Suprapubic skin (tissue), 4 donors: ENCODE measurements at regions not wholly inside any gene's neighbourhood (a gene's known extent, or its start where the extent isn't known, plus 50 kb on each side); places are given as distances from the start of the nearest gene placed in this dataset.

Source experiments
- CTCF ChIP-seq, 2 donors: fragments of 200-600 bp in 1 of 2; fragments of 450-650 bp in 1 of 2; sonication (generic) in 1 of 2; IDR thresholded peaks; one replicate each; pipeline ENCODE4 v1.5.1; 2016 to 2019; ENCODE audit warnings: antibody characterized with exemption in 2 of 2, mild to moderate bottlenecking in 1 of 2, moderate library complexity in 1 of 2
- POLR2A ChIP-seq, 2 donors: fragments of 450-650 bp; IDR thresholded peaks; one replicate each; pipeline ENCODE4 v1.6.1; 2017; ENCODE audit warnings: antibody characterized with exemption in 2 of 2, mild to moderate bottlenecking in 2 of 2, moderate library complexity in 2 of 2
- POLR2AphosphoS5 ChIP-seq, 3 donors: sonication (generic); formaldehyde crosslinking; IDR thresholded peaks; one replicate each; pipeline ENCODE4 v1.6.1; 2017; ENCODE audit warnings: antibody characterized with exemption in 3 of 3

- TF ChIP-seq CTCF (IDR thresholded peaks at IDR 0.05) (no peak), POLR2AphosphoS5 (IDR thresholded peaks at IDR 0.05) (no peak), POLR2A (IDR thresholded peaks at IDR 0.05) (no peak)
Measured at GRCh38 chr4:129239088-129239487, 143.1 kb downstream of the C4orf33 start.
